ENCODE measurements at regions not wholly inside any gene's neighbourhood (a gene's known extent, or its start where the extent isn't known, plus 50 kb on each side); places are given as distances from the start of the nearest gene placed in this dataset.

GRCh38 chr7:27339478-27339877 is 96.9 kb downstream of the EVX1 start:
- Histone ChIP-seq H3K27me3 (ENCODE audit: control insufficient read depth, insufficient read depth, low read length) (no peaks in the 10 kb centered on the region), H3K27ac (ENCODE audit: low read length) (no peak overlapping the region), H3K9me3 (ENCODE audit: control insufficient read depth, low read depth, low read length) (no peaks in the 10 kb centered on the region), H3K4me3 (ENCODE audit: low read length) (no peak overlapping the region), H3K36me3 (ENCODE audit: control insufficient read depth, insufficient read depth, low read length) (no peaks in the 10 kb centered on the region), H3K4me1 (ENCODE audit: control insufficient read depth, insufficient read depth, low read length) (peaks cover 3% of the 10 kb centered on the region)
- DNase-seq, result no peak
- no CpG with 5 or more reads among the region's 2 CpGs for WGBS (ENCODE audit: insufficient coverage, low lambda C conversion rate)

GRCh38 chr7:27344471-27344870 is 101.9 kb downstream of the EVX1 start:
- Histone ChIP-seq H3K9me3 (ENCODE audit: control insufficient read depth, low read depth, low read length) (no peaks in the 10 kb centered on the region), H3K4me1 (ENCODE audit: control insufficient read depth, insufficient read depth, low read length) (peaks cover 17% of the 10 kb centered on the region), H3K27ac (ENCODE audit: low read length) (no peak overlapping the region), H3K27me3 (ENCODE audit: control insufficient read depth, insufficient read depth, low read length) (no peaks in the 10 kb centered on the region), H3K36me3 (ENCODE audit: control insufficient read depth, insufficient read depth, low read length) (no peaks in the 10 kb centered on the region), H3K4me3 (ENCODE audit: low read length) (no peak overlapping the region)
- no peak for DNase-seq

GRCh38 chr7:27345164-27345887 is 102.7 kb downstream of the EVX1 start:
- Histone ChIP-seq H3K4me1 (ENCODE audit: control insufficient read depth, insufficient read depth, low read length) (peaks cover 17% of the 10 kb centered on the region), H3K9me3 (ENCODE audit: control insufficient read depth, low read depth, low read length) (no peaks in the 10 kb centered on the region), H3K27me3 (ENCODE audit: control insufficient read depth, insufficient read depth, low read length) (no peaks in the 10 kb centered on the region), H3K36me3 (ENCODE audit: control insufficient read depth, insufficient read depth, low read length) (no peaks in the 10 kb centered on the region), H3K27ac (ENCODE audit: low read length) (no peak overlapping the region), H3K4me3 (ENCODE audit: low read length) (no peak overlapping the region)
- no peak for DNase-seq
- WGBS (ENCODE audit: insufficient coverage, low lambda C conversion rate), result 68% methylated on average over 3 of the region's 3 CpGs

- DNase-seq, result no peak
- H3K9me3 ChIP-seq (ENCODE audit: control insufficient read depth, low read depth, low read length), result no peaks in the 10 kb centered on the region
- no peak overlapping the region for H3K27ac ChIP-seq (ENCODE audit: low read length)
- no CpG with 5 or more reads among the region's 8 CpGs for WGBS (ENCODE audit: insufficient coverage, low lambda C conversion rate)
- no peaks in the 10 kb centered on the region for H3K36me3 ChIP-seq (ENCODE audit: control insufficient read depth, insufficient read depth, low read length)
- H3K27me3 ChIP-seq (ENCODE audit: control insufficient read depth, insufficient read depth, low read length), result no peaks in the 10 kb centered on the region
- H3K4me3 ChIP-seq (ENCODE audit: low read length), result no peak overlapping the region
- peaks cover 17% of the 10 kb centered on the region for H3K4me1 ChIP-seq (ENCODE audit: control insufficient read depth, insufficient read depth, low read length)
Observed at GRCh38 chr7:27345997-27346396, 103.4 kb downstream of the EVX1 start.

GRCh38 chr7:27346531-27347275 is 104.1 kb downstream of the EVX1 start:
- Histone ChIP-seq H3K4me1 (ENCODE audit: control insufficient read depth, insufficient read depth, low read length) (peaks cover 14% of the 10 kb centered on the region), H3K36me3 (ENCODE audit: control insufficient read depth, insufficient read depth, low read length) (no peaks in the 10 kb centered on the region), H3K9me3 (ENCODE audit: control insufficient read depth, low read depth, low read length) (no peaks in the 10 kb centered on the region), H3K27me3 (ENCODE audit: control insufficient read depth, insufficient read depth, low read length) (no peaks in the 10 kb centered on the region), H3K4me3 (ENCODE audit: low read length) (no peak overlapping the region), H3K27ac (ENCODE audit: low read length) (no peak overlapping the region)
- WGBS (ENCODE audit: insufficient coverage, low lambda C conversion rate), result 20% methylated on average over 2 of the region's 10 CpGs
- DNase-seq, result peak; percentile 57 to 65

- no peaks in the 10 kb centered on the region for H3K9me3 ChIP-seq (ENCODE audit: control insufficient read depth, low read depth, low read length)
- WGBS (ENCODE audit: insufficient coverage, low lambda C conversion rate), result 37% methylated on average over 2 of the region's 4 CpGs
- DNase-seq, result no peak
- peaks cover 14% of the 10 kb centered on the region for H3K4me1 ChIP-seq (ENCODE audit: control insufficient read depth, insufficient read depth, low read length)
- H3K36me3 ChIP-seq (ENCODE audit: control insufficient read depth, insufficient read depth, low read length), result no peaks in the 10 kb centered on the region
- no peak overlapping the region for H3K4me3 ChIP-seq (ENCODE audit: low read length)
- no peak overlapping the region for H3K27ac ChIP-seq (ENCODE audit: low read length)
- no peaks in the 10 kb centered on the region for H3K27me3 ChIP-seq (ENCODE audit: control insufficient read depth, insufficient read depth, low read length)
Observed at GRCh38 chr7:27347276-27347640, 104.7 kb downstream of the EVX1 start.

GRCh38 chr7:27349621-27350020 is 107.0 kb downstream of the EVX1 start:
- no peak for DNase-seq
- Histone ChIP-seq H3K9me3 (ENCODE audit: control insufficient read depth, low read depth, low read length) (no peaks in the 10 kb centered on the region), H3K36me3 (ENCODE audit: control insufficient read depth, insufficient read depth, low read length) (no peaks in the 10 kb centered on the region), H3K4me1 (ENCODE audit: control insufficient read depth, insufficient read depth, low read length) (peaks cover 14% of the 10 kb centered on the region), H3K27me3 (ENCODE audit: control insufficient read depth, insufficient read depth, low read length) (no peaks in the 10 kb centered on the region), H3K4me3 (ENCODE audit: low read length) (no peak overlapping the region), H3K27ac (ENCODE audit: low read length) (no peak overlapping the region)
- no CpG with 5 or more reads among the region's 2 CpGs for WGBS (ENCODE audit: insufficient coverage, low lambda C conversion rate)

- WGBS (ENCODE audit: insufficient coverage, low lambda C conversion rate), result 100% methylated on average over 1 of the region's 5 CpGs
- no peak overlapping the region for H3K4me3 ChIP-seq (ENCODE audit: low read length)
- H3K27me3 ChIP-seq (ENCODE audit: control insufficient read depth, insufficient read depth, low read length), result no peaks in the 10 kb centered on the region
- H3K36me3 ChIP-seq (ENCODE audit: control insufficient read depth, insufficient read depth, low read length), result no peaks in the 10 kb centered on the region
- H3K9me3 ChIP-seq (ENCODE audit: control insufficient read depth, low read depth, low read length), result no peaks in the 10 kb centered on the region
- H3K4me1 ChIP-seq (ENCODE audit: control insufficient read depth, insufficient read depth, low read length), result peaks cover 10% of the 10 kb centered on the region
- H3K27ac ChIP-seq (ENCODE audit: low read length), result no peak overlapping the region
- no peak for DNase-seq
Observed at GRCh38 chr7:27351137-27351536, 108.5 kb downstream of the EVX1 start.

- Histone ChIP-seq H3K27ac (ENCODE audit: low read length) (no peak overlapping the region), H3K9me3 (ENCODE audit: control insufficient read depth, low read depth, low read length) (no peaks in the 10 kb centered on the region), H3K27me3 (ENCODE audit: control insufficient read depth, insufficient read depth, low read length) (no peaks in the 10 kb centered on the region), H3K4me1 (ENCODE audit: control insufficient read depth, insufficient read depth, low read length) (peaks cover 5% of the 10 kb centered on the region), H3K36me3 (ENCODE audit: control insufficient read depth, insufficient read depth, low read length) (no peaks in the 10 kb centered on the region), H3K4me3 (ENCODE audit: low read length) (no peak overlapping the region)
- DNase-seq, result no peak
- WGBS (ENCODE audit: insufficient coverage, low lambda C conversion rate), result no CpG with 5 or more reads among the region's 5 CpGs
Observed at GRCh38 chr7:27351786-27352185, 109.2 kb downstream of the EVX1 start.

GRCh38 chr7:27359181-27360125 is 116.9 kb downstream of the EVX1 start:
- Histone ChIP-seq H3K4me1 (ENCODE audit: control insufficient read depth, insufficient read depth, low read length) (no peaks in the 10 kb centered on the region), H3K27ac (ENCODE audit: low read length) (no peak overlapping the region), H3K9me3 (ENCODE audit: control insufficient read depth, low read depth, low read length) (no peaks in the 10 kb centered on the region), H3K36me3 (ENCODE audit: control insufficient read depth, insufficient read depth, low read length) (no peaks in the 10 kb centered on the region), H3K27me3 (ENCODE audit: control insufficient read depth, insufficient read depth, low read length) (no peaks in the 10 kb centered on the region), H3K4me3 (ENCODE audit: low read length) (no peak overlapping the region)
- no peak for DNase-seq
- WGBS (ENCODE audit: insufficient coverage, low lambda C conversion rate), result 100% methylated on average over 1 of the region's 9 CpGs

Measured in large intestine (tissue), 3 donors.